Neural progenitor cell (in vitro differentiated cells): ENCODE measurements at regions not wholly inside any gene's neighbourhood (a gene's known extent, or its start where the extent isn't known, plus 50 kb on each side); places are given as distances from the start of the nearest gene placed in this dataset.

ENCODE experiments used
- DNase-seq: peaks from one replicate; pipeline ENCODE4 v3.0.0-alpha.2; 2016; ENCODE audit warnings: low spot score
- H2AFZ ChIP-seq: fragments of 200-600 bp; sonication (generic); replicated peaks from 2 replicates; pipeline ENCODE4 v1.6.1; 2016; ENCODE audit warnings: antibody characterized with exemption
- H3F3A ChIP-seq: fragments of 200-600 bp; sonication (generic); 2 replicates; pipeline ENCODE4 v1.6.1; 2016; ENCODE audit warnings: antibody characterized with exemption, low read depth
- H3K27ac ChIP-seq: fragments of 200-600 bp; sonication (generic); 2 replicates; pipeline ENCODE4 v1.5.1; 2016; ENCODE audit warnings: mild to moderate bottlenecking
- H3K27me3 ChIP-seq: fragments of 200-600 bp; sonication (generic); 2 replicates; pipeline ENCODE4 v1.6.1; 2016; ENCODE audit warnings: mild to moderate bottlenecking, moderate library complexity
- H3K36me3 ChIP-seq: fragments of 200-600 bp; sonication (generic); 2 replicates; pipeline ENCODE4 v1.5.1; 2016
- H3K4me1 ChIP-seq: fragments of 200-600 bp; sonication (generic); 2 replicates; pipeline ENCODE4 v1.6.1; 2016; ENCODE audit warnings: mixed run types
- H3K4me2 ChIP-seq: fragments of 200-600 bp; sonication (generic); 2 replicates; pipeline ENCODE4 v1.6.1; 2016
- H3K4me3 ChIP-seq: fragments of 200-600 bp; sonication (generic); 2 replicates; pipeline ENCODE4 v1.5.1; 2016
- H3K79me2 ChIP-seq: fragments of 200-600 bp; sonication (generic); 2 replicates; pipeline ENCODE4 v1.6.1; 2016; ENCODE audit warnings: low read depth
- H3K9ac ChIP-seq: fragments of 200-600 bp; sonication (generic); 2 replicates; pipeline ENCODE4 v1.6.1; 2016
- H3K9me3 ChIP-seq: fragments of 200-600 bp; sonication (generic); 2 replicates; pipeline ENCODE4 v1.5.1; 2016; ENCODE audit warnings: low read depth
- H4K20me1 ChIP-seq: fragments of 200-600 bp; sonication (generic); 2 replicates; pipeline ENCODE4 v1.6.1; 2016; ENCODE audit warnings: low read depth
- H3K27ac Mint-ChIP-seq: 3 replicates; pipeline ENCODE4 v1.8.0; 2021; ENCODE audit warnings: mixed read lengths
- H3K27me3 Mint-ChIP-seq: 2 replicates; pipeline ENCODE4 v1.8.0; 2022; ENCODE audit warnings: low read depth, mild to moderate bottlenecking, inconsistent platforms, moderate library complexity, mixed read lengths; ENCODE audit not compliant: insufficient read depth
- H3K36me3 Mint-ChIP-seq: 3 replicates; pipeline ENCODE4 v1.8.0; 2021; ENCODE audit warnings: mixed read lengths
- H3K4me1 Mint-ChIP-seq: 3 replicates; pipeline ENCODE4 v1.8.0; 2021; ENCODE audit warnings: mixed read lengths
- H3K4me3 Mint-ChIP-seq: 3 replicates; pipeline ENCODE4 v1.8.0; 2021; ENCODE audit warnings: mild to moderate bottlenecking, moderate library complexity, mixed read lengths
- H3K9me3 Mint-ChIP-seq: 3 replicates; pipeline ENCODE4 v1.8.0; 2020; ENCODE audit warnings: mixed read lengths
- EZH2 ChIP-seq: fragments of 200-600 bp; sonication (generic); IDR thresholded peaks from 2 replicates; pipeline ENCODE4 v1.6.1; 2017; ENCODE audit warnings: antibody characterized with exemption, mild to moderate bottlenecking, moderate library complexity
- EZH2phosphoT487 ChIP-seq: fragments of 200-600 bp; sonication (generic); IDR thresholded peaks from 2 replicates; pipeline ENCODE4 v1.6.1; 2017; ENCODE audit warnings: antibody characterized with exemption
- TF ChIP-seq, protein P1 (sequence below): fragments of 200-600 bp; sonication (generic); IDR thresholded peaks from 2 replicates; pipeline ENCODE4 v1.5.1; 2017; ENCODE audit warnings: antibody characterized with exemption, mild to moderate bottlenecking

DNA sequence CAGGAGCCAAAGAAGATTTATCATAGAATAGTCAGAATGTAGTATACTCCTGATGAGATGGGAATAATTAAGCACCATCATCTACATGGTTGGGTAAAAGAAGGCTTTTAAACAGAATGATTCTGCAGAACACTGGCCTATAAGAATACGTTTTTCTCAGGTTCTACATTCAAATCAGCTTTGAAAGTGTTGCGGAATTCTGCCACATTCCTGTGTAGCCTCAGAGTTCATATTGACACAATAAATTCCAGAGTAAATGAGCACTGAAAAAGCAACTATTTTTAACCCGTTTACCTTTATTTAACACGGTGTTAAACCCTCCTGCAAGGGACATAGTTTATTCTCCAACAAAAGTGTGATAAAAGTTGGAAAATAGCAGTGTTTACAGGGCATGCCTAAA is 950.2 kb upstream of the SLIT2 start:
- Histone ChIP-seq H3K4me1 (no peaks in the 10 kb centered on the region), H3K4me3 (no peak overlapping the region), H4K20me1 (no peaks in the 10 kb centered on the region), H3K9me3 (no peaks in the 10 kb centered on the region), H3F3A (no peaks in the 10 kb centered on the region), H3K36me3 (no peaks in the 10 kb centered on the region), H3K4me2 (no peak overlapping the region), H2AFZ (no peak overlapping the region), H3K27me3 (no peaks in the 10 kb centered on the region), H3K9ac (no peak overlapping the region), H3K27ac (no peak overlapping the region), H3K79me2 (no peaks in the 10 kb centered on the region)
- Mint-ChIP-seq H3K4me3 (no peak overlapping the region), H3K4me1 (no peaks in the 10 kb centered on the region), H3K27me3 (no peaks in the 10 kb centered on the region), H3K9me3 (peaks cover 4% of the 10 kb centered on the region), H3K36me3 (no peaks in the 10 kb centered on the region), H3K27ac (no peak overlapping the region)
- TF ChIP-seq EZH2 = no peak
- TF ChIP-seq, protein P1, sequence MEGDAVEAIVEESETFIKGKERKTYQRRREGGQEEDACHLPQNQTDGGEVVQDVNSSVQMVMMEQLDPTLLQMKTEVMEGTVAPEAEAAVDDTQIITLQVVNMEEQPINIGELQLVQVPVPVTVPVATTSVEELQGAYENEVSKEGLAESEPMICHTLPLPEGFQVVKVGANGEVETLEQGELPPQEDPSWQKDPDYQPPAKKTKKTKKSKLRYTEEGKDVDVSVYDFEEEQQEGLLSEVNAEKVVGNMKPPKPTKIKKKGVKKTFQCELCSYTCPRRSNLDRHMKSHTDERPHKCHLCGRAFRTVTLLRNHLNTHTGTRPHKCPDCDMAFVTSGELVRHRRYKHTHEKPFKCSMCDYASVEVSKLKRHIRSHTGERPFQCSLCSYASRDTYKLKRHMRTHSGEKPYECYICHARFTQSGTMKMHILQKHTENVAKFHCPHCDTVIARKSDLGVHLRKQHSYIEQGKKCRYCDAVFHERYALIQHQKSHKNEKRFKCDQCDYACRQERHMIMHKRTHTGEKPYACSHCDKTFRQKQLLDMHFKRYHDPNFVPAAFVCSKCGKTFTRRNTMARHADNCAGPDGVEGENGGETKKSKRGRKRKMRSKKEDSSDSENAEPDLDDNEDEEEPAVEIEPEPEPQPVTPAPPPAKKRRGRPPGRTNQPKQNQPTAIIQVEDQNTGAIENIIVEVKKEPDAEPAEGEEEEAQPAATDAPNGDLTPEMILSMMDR = no peak
- no peak for TF ChIP-seq EZH2phosphoT487
- DNase-seq = no peak

DNA sequence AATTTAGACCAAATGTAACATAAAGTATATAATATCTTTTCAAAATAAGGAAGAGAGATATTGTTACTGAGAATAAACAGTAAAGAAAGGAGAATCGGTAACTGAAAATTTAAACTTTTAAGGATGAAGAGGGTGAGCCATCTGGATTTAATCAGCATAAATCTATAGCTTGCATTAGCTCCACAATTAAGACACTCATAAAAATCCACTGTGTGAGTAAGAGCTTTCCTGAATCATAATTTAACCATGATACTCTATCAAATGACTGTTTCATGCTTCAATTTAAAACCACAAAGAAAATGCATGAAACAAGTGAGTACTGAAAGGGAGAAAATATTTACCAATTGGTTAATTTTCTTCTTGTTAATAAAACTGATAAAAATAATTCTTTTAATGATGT is 951.5 kb upstream of the SLIT2 start:
- Histone ChIP-seq H2AFZ (no peak overlapping the region), H3K27me3 (no peaks in the 10 kb centered on the region), H3K9ac (no peak overlapping the region), H3K4me2 (no peak overlapping the region), H3K36me3 (no peaks in the 10 kb centered on the region), H3K4me3 (no peak overlapping the region), H3K4me1 (no peaks in the 10 kb centered on the region), H3K27ac (no peak overlapping the region), H3K9me3 (no peaks in the 10 kb centered on the region), H3F3A (no peaks in the 10 kb centered on the region), H3K79me2 (no peaks in the 10 kb centered on the region), H4K20me1 (no peaks in the 10 kb centered on the region)
- Mint-ChIP-seq H3K27me3 (no peaks in the 10 kb centered on the region), H3K4me3 (no peak overlapping the region), H3K36me3 (no peaks in the 10 kb centered on the region), H3K27ac (no peak overlapping the region), H3K9me3 (peaks cover 6% of the 10 kb centered on the region), H3K4me1 (peaks cover 2% of the 10 kb centered on the region)
- no peak for TF ChIP-seq EZH2
- TF ChIP-seq, protein P1 = no peak
- no peak for TF ChIP-seq EZH2phosphoT487
- DNase-seq = no peak

- H3K27me3 ChIP-seq = no peaks in the 10 kb centered on the region
- H3K9me3 Mint-ChIP-seq = peaks cover 13% of the 10 kb centered on the region
- no peaks in the 10 kb centered on the region for H3K36me3 Mint-ChIP-seq
- no peak overlapping the region for H3K4me3 Mint-ChIP-seq
- H3K9ac ChIP-seq = no peak overlapping the region
- H3K27ac Mint-ChIP-seq = no peak overlapping the region
- H3K36me3 ChIP-seq = no peaks in the 10 kb centered on the region
- peaks cover 2% of the 10 kb centered on the region for H3K4me1 Mint-ChIP-seq
- TF ChIP-seq, protein P1 = no peak
- no peak for TF ChIP-seq EZH2phosphoT487
- TF ChIP-seq EZH2 = no peak
- no peaks in the 10 kb centered on the region for H3F3A ChIP-seq
- H3K4me3 ChIP-seq = no peak overlapping the region
- no peak for DNase-seq
- no peaks in the 10 kb centered on the region for H3K9me3 ChIP-seq
- no peak overlapping the region for H3K27ac ChIP-seq
- H3K4me2 ChIP-seq = no peak overlapping the region
- no peaks in the 10 kb centered on the region for H3K4me1 ChIP-seq
- no peaks in the 10 kb centered on the region for H3K79me2 ChIP-seq
- H2AFZ ChIP-seq = no peak overlapping the region
- H3K27me3 Mint-ChIP-seq = no peaks in the 10 kb centered on the region
- no peaks in the 10 kb centered on the region for H4K20me1 ChIP-seq
Measured at GRCh38 chr4:19298998-19299397, 952.7 kb upstream of the SLIT2 start.

GRCh38 chr4:19293781-19294180 is 957.9 kb upstream of the SLIT2 start:
- Histone ChIP-seq H4K20me1 (no peaks in the 10 kb centered on the region), H3K36me3 (no peaks in the 10 kb centered on the region), H3K4me3 (no peak overlapping the region), H3K9ac (no peak overlapping the region), H3K9me3 (peaks cover 8% of the 10 kb centered on the region), H2AFZ (no peak overlapping the region), H3K79me2 (no peaks in the 10 kb centered on the region), H3F3A (no peaks in the 10 kb centered on the region), H3K4me2 (no peak overlapping the region), H3K27me3 (no peaks in the 10 kb centered on the region), H3K4me1 (no peaks in the 10 kb centered on the region), H3K27ac (no peak overlapping the region)
- TF ChIP-seq EZH2phosphoT487 (no peak), EZH2 (no peak)
- TF ChIP-seq, protein P1 = no peak
- Mint-ChIP-seq H3K4me1 (peaks cover 2% of the 10 kb centered on the region), H3K4me3 (no peak overlapping the region), H3K27ac (no peak overlapping the region), H3K27me3 (no peaks in the 10 kb centered on the region), H3K9me3 (peaks cover 44% of the 10 kb centered on the region), H3K36me3 (peaks cover 6% of the 10 kb centered on the region)
- no peak for DNase-seq
